HG03135 (cell line): ENCODE measurements at regions not wholly inside any gene's neighbourhood (a gene's known extent, or its start where the extent isn't known, plus 50 kb on each side); places are given as distances from the start of the nearest gene placed in this dataset.
"Not testable (repeated sequence)": the region's sequence is repeated elsewhere in the genome, so short reads cannot be mapped to it uniquely, and the experiment has no call there.

Source experiments
- ATAC-seq: cut with Tn5 transposase; IDR thresholded peaks from one replicate; pipeline ENCODE4 v1.9.1; 2021; ENCODE audit warnings: mild to moderate bottlenecking, moderate library complexity; ENCODE audit not compliant: unreplicated experiment

- no peak for ATAC-seq
These were observed 207.9 kb downstream of the HINT1 start for GRCh38 chr5:130957151-130957550.

- no peak for ATAC-seq
These were observed 210.0 kb downstream of the HINT1 start for GRCh38 chr5:130955041-130955440.

- no peak for ATAC-seq
These were observed 210.7 kb downstream of the HINT1 start for GRCh38 chr5:130954336-130954735.

- ATAC-seq: no peak
These were observed 226.0 kb downstream of the HINT1 start for GRCh38 chr5:130939059-130939458.

- ATAC-seq: no peak
These were observed 228.0 kb downstream of the HINT1 start for GRCh38 chr5:130937046-130937445.

GRCh38 chr5:130923543-130924124 is 241.4 kb downstream of the HINT1 start:
- ATAC-seq: no peak

- no peak for ATAC-seq
These were observed 253.0 kb downstream of the HINT1 start for GRCh38 chr5:130912088-130912487.

GRCh38 chr5:130908186-130908585 is 256.9 kb downstream of the HINT1 start:
- ATAC-seq: no peak

- ATAC-seq: not testable (repeated sequence)
These were observed 267.4 kb downstream of the HINT1 start for GRCh38 chr5:130897537-130898195.

GRCh38 chr5:130897181-130897536 is 267.9 kb downstream of the HINT1 start:
- not testable (repeated sequence) for ATAC-seq

GRCh38 chr5:130896636-130897035 is 268.4 kb downstream of the HINT1 start:
- no peak for ATAC-seq

- ATAC-seq: no peak
These were observed 272.1 kb downstream of the HINT1 start for GRCh38 chr5:130893006-130893405.

GRCh38 chr5:130890610-130891009 is 274.4 kb downstream of the HINT1 start:
- no peak for ATAC-seq

- ATAC-seq: no peak
These were observed 279.4 kb downstream of the HINT1 start for GRCh38 chr5:130885691-130886090.

GRCh38 chr5:130885027-130885426 is 280.0 kb downstream of the HINT1 start:
- no peak for ATAC-seq

GRCh38 chr5:130884023-130884422 is 281.0 kb downstream of the HINT1 start:
- ATAC-seq: no peak

- no peak for ATAC-seq
These were observed 289.4 kb downstream of the HINT1 start for GRCh38 chr5:130875656-130876055.

GRCh38 chr5:130874861-130875417 is 290.1 kb downstream of the HINT1 start:
- ATAC-seq: no peak

- peak; percentile 80 for ATAC-seq
These were observed 293.5 kb downstream of the HINT1 start for GRCh38 chr5:130871346-130872086.

GRCh38 chr5:130870691-130871090 is 294.4 kb downstream of the HINT1 start:
- no peak for ATAC-seq

- ATAC-seq: no peak
These were observed 296.7 kb downstream of the HINT1 start for GRCh38 chr5:130868186-130868840.
